NCI-H510A (cell line): ENCODE measurements at regions not wholly inside any gene's neighbourhood (a gene's known extent, or its start where the extent isn't known, plus 50 kb on each side); places are given as distances from the start of the nearest gene placed in this dataset.
A peak's percentile ranks its signal among the peaks of the same experiment; 100 is the strongest.

Experiments used
- DNase-seq: peaks from one replicate; lab custom pipeline; 2025; lab: John Stamatoyannopoulos, UW

DNA sequence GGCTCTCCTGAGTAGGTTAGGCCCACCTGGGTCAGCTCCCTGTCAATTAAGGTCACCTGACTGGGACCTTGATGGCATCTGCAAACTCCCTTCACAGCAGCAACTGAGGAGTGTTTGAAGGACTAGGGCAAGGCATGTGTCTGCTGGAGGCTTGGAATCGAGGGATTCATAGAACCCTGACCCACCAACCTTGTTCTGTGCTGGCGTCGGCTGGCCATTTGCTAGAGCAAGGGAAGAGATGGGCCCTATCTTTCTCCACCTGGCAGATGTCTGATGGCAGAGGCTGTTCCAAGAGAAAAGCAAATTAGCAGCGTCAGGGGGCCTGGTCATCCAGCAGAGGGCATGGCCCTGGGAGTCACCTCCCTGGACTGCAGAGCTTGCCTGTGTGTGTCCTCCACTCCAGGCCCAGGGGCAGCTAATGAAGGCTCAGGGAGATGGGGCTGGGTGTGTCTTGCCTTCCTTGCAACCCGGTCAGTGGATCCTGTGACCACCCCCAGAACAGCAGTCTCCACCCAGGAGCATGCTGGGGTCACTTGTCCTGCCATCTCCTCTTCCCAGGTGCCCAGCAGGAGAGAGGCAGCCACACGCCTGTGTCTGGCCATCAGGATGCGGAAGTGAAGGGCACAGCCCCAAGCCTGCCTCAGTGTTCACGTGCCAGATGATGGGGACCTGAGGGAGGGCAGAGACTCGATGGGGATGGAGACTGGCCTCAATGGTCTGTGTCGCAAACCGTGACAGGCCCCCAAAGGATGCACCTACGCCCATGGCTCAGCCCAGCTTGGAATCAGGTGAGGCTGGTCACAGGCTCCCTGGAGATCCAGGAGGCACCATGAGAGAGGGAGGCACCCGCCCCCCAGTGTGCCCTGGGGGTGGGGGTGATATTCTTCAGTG is 53.9 kb downstream of the BARX1 start:
- DNase-seq = no peak

DNA sequence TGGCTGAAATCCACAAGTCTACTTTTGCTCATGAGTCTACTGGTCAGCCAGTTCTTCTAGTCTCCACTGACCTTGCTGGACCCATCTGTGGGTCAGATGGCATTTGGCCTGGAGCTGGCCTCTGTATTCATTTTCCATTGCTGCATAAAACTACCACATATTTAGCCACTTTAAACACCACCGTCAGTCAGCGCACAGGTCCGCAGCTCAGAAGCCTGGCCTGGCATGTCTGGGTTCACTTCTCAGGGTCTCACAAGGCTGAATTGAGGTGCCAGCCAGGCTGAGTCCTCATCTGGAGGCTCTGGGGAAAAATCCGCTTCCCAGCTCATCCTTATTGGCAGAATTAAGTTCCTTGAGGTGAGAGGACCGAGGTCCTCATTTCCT is 54.7 kb downstream of the BARX1 start:
- DNase-seq = no peak

DNA sequence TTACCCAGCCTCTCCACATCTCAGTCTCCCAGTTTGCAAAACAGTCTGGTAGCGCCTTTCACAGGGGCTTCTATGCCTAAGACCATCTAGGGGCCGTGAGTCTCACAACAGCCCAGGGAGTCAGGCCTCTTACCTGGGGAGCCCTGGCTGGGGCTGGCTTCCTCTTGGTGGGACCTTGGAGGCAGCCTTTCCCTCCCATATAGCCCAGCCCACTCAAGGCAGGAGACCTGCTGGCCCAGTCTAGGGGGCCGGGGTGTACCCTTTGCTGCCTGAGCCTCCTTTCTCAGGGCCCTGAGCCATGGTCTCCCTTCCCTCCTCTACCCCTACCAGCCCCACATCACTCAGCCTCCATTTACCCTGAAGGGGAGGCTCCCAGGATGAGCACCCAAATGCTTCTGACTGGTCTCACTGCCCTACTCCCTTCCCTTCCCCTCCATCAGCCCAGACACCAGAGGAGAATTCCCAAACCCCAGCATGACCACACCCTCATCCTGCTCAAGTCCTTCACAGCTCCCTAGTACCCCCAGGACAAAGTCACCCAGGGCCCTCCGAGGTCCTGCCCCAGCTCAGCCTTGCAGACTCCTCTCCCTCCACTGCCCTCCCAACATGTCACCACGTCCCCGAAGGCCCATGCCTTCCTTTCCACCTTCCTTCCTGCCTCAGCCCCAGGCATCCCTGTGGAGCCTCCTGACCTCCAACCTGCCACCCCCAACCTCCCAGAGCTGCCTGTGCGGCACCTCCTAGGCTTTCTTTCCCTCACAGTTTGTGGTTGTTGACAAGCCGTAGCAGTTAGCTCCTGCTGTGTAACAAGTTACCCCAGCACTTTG is 55.3 kb downstream of the BARX1 start:
- no peak for DNase-seq

DNA sequence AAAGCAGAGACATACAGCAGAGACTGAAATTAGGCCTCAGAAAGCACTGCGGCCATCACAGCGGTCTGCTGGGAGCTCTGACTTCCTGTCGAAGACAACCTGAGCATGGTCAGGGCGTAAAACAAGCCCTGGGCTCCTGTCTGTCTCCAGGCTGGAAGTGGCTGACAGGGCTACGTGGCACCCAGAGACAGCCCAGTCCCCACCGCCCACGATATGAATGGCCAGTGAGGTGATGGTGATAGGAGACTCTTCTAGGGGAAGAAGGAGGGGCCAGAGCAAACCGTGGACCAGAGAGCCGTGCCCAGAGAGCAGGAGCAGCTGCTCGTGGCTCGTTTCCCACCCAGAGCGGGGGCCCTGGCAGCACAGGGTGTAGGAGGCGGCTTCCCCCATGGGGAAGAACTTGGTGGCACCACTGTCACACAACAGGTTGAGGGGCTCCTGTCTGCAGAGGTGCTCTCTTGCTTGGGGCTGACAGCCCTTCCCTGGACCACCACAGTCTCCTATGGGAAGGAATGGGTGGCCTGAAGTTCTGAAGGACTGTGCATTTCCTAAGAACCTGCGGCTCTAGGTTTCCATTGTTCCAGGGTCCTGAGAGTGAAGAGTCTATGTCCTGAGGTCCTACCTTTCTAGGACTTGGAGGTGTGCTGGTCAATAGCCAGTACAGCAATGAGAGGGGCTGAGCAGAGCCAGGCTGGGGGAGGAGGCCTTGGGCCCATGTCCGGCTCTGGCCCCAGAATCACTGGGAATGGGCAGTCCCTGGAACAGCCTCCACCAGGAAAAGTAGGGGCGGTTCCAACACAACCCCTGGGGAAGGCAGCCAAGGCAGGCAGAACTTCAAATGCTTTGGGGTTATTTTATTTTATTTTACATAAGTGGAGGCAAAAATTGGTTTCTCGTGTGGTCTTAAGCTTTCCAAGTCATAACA is 56.4 kb downstream of the BARX1 start:
- DNase-seq = no peak

DNA sequence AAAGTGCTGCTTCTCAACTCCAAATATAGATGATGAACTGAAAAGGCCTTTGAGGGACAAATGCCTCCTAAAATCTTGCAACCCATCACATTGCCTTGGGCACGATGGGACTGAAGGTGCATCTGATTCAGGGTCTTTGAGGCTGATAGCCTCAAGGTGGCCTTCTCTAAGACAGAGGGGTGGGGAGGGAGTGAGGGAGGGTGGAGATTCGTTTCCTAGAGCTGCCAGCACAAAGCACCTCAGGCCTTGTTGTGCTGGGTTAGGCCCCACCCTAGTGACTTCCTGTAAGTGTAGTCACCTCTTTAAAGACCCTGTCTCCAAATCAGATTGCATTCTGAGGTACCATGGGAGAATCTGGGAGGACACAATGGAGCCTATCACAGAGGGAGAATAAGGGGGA is 57.1 kb downstream of the BARX1 start:
- DNase-seq = no peak

DNA sequence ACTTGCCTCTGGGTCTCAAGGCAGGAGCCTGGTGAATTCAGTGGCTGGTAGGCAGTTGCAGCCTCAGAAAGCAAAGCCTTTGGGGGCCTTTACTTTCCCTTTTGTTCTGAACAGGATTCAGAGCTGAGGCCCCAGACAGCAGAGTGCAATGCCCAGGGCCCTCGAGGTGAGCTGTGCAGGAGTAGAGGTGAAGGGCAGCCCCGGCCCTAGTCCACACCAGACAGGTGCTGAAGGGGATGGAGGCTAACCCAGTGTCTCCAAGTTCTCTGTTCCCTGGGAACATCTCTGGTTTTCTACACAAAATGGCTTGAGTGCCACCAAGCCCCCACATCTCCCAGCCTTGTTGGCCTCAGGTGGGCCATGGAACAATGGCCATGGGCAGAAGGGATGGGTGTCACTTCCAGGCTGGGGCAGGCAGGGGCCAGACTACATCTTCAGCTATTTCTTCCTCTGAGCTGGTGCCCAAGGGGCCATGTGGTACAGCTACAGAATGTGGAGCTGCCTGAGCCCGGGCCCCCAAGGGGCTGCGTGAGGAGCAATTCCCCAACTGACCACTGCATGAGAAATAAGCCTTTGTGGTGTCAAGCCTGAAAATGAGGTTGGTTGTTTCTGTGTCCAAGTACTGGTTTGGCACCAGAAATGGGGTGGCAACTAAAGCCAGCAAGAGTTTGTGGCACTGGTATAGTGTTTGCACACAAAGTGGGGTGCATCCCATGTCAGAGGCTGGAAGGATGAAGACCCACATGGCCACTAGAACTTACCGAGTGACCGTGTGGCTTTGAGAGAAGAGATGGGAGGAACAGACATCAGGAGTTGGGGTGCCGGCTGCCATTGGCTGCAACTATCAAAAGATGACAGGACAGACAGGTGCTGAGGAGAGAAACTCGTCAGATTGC is 57.8 kb downstream of the BARX1 start:
- no peak for DNase-seq

DNA sequence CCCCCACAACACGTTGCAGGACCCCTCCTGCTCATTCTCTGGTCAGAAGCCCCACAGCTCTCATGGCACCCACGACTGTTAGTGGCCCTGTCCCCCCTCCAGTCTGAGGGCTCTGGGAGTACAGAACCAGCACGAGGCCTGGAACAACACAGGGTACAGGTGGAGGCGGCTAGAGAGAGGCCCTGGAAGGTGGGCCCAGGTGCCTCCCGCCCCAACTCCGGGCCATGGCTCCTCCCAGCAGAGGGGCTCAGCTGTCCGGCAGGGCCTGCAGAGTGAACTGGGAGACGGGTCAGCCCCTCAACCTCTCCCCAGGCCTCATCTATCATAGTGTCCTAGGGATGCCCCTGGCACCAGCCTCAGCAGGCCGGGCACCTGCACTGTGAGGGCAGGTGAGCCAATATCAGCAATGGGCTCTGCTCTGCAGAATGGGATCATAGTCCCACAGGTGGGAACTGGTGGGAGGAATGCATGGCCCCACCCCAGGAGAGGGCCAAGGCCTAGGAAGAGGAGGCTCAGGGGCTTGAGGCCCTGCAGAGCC is 58.6 kb downstream of the BARX1 start:
- DNase-seq = no peak

DNA sequence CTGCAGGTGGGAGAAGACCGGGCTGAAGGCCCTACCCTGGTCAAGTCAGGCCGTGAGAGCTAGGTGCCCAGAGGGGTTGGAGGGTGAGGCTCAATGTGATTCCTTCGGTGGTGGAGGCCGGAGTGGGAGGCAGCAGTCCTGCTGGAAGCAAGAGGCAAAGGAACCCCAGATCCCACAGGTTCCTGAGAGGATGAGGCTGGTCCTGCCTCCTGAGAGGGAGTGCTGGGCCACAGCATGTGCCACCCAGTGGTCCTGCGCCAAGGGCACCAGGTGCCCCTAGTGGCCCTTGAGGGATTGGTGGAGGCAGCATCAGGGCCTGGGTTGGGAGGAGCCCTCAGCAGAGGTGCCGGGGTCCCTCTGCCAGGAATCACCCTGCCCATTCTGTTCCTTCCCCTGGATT is 59.1 kb downstream of the BARX1 start:
- DNase-seq = no peak

DNA sequence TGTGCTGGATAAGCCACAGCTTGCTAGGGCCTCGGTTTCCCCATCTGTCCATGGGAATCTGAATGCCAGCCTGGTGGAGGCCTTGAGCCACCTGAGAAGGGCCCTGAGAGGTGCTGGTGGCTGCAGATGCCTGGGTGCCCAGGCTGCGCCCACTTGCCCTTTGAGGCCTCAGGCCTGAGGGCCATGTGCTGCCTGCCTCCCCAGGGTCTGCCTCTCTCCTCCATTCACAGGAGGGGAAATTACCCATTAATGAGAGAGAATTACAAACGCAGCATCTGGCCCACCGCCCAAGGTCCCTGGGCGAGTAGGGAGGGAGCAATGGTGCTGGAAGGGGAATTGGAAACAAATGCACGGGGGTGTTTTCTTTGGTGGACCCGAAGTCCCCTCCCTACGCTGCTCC is 59.6 kb downstream of the BARX1 start:
- DNase-seq = no peak

DNA sequence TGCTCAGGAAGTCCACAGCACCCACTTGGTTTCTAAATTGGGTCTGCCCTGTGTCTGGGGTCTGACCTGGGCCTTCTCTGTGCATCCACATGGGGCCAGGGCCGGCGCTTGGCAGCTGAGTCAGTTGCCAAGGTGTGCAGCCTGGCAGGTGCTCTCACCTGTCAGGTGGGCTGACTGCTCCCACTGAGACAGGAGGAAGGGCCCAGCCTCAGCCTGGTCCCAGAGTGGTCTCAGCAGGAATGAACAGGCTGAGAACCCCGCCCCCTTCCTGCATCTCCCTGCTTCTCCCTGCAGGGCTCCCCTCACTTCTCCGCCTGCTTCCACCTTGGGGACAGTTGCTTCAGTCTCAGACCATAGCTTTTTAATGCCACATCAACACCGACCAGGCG is 60.5 kb downstream of the BARX1 start:
- DNase-seq = no peak

DNA sequence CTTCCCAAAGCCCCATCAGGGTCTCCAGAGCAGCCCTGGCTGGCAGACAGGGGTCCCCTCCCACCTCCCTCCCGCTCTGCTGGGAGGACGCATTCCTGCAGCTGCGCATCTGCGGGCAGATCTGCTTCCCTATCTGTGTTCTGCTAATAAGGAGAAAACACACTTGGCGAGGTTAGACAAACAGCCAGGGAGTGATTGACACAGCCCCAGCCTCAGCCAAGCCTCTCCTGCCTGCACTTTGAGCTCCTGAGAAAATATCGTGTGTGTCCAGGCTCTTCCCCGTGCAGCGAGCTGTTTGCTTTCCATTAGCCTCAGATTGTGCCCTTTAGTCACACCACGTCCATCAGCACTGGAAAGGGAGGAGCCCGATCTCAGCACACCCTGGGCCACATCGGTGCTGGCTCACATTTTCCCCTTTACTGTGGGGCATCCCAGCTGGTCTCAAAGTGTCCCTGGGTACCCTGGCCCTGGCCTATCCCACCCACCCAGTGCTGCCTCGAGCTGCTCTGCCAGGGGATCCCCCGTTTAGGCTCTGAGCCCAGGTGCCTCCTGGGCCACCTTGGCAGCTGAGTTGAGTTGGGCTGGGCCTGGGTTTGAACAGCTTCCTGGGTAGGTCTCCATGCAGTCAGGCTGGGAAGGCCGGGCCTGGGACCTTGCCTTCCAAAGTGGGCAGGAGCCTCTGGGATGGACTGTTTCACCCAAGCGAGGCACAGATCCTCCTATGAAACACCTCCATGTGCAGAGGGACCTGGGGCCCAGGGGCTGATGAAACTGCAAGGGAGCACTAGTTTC is 61.1 kb downstream of the BARX1 start:
- peak; percentile 55 for DNase-seq

DNA sequence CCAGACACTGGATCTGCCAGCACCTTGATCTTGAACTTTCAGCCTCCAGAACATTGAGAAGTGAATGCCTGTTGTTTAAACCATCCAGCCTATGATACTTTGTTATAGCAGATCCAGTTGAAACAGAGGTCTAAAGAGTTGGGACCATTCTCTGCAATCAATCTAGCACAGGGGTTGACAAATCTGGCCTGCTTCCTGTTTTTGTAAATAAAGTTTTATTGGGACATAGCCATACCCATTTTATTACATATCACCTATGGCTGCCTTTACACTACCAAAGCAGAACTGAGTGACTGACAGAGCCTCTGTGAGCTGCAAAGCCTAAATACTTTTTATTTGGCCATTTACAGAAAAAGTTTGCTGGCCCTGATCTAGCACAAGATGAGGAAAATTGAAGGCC is 62.0 kb downstream of the BARX1 start:
- no peak for DNase-seq

DNA sequence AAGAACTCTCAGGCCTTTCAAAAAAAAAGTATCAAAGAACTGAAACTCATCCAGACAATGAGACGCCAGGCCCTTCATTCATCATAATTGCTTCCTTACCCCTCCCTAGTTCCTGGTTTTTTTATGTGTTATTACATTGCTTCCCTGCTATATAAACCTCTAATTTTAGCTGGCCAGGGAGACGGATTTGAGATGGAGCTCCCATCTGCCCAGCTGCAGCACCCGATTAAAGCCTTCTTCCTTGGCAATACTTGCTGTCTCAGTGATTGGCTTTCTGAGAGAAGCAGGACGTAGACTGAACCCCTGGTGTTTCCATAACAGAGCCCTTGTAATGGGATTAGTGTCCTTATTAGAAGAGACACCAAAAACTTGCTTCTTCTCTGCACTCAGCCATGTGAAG is 62.4 kb downstream of the BARX1 start:
- no peak for DNase-seq

DNA sequence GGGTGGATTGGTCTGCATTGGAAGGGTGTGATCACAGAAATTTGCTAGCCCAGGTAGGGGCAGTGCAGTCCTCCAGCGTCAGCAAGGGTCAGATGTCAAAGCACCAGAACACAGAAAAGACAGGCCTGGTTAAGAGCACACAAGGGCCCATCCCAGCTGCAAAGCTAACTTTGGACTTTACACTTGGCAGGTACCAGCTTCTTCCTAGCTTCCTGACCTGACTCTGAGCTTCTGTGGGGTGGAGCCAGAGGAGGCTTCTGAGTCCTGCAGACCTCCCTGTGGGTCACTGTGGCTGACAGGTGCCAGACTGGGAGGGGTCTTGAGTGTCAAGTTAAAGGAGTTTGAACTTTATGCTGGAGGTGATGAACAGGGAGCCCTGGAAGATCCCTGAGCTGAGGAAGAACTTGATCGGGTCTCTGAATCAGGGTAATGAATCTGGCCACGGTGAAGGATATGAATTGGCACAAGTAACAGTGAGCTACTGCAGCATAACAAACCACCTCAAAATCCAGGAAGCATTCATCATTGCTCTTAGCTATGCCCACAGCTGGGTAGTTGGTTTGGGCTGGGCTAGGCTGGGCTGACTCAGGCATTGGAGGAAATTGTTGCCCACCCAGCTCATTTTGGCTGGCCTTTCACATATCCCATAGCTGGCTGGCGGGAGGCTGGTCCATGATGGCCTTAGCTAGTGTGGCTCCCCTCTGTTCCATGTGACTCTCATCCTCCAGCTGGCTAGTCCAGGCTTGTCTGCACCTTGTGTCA is 63.4 kb downstream of the BARX1 start:
- DNase-seq = no peak

DNA sequence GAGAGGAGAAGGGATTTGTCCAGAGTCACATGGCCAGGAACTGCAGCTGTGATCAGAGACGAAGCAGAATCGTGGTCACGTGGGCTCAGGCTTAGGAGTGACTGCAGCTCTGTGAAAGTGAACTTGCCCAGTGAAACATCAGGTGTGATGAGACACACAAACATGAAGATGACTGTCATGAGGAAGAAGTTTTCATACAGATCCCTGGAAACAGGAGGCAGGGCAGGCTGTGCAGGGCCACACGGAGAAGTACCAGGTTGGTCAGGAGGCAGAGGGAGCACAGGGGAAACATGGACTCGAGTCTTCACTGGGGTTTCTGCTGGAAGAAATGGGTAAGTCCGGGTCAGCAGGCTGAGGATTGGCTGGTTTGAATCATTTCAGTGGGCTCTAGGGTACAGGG is 64.1 kb downstream of the BARX1 start:
- no peak for DNase-seq

DNA sequence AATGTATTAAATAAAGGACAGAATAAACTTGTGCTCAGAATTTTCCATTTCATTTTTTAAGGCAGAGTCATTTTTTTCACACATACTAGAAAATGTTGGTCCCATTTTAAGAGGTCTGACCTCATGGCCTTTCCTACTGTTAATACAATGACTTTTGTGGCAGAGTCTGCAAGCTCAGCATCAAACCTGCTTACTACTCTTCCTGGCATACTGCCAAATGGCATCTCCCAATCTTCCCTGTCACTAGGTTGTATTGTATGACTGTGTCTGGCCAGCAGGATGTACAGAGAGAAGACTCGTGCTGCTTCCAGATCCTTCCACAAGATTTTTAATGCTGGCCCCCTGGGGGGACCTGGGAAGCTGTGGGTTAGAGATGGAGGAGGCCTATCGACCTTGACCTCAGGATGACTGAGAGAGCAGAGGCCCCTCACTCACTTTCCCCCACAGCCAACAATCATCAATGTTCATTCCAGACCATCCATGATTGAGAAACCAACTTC is 64.7 kb downstream of the BARX1 start:
- DNase-seq = peak; percentile 67

DNA sequence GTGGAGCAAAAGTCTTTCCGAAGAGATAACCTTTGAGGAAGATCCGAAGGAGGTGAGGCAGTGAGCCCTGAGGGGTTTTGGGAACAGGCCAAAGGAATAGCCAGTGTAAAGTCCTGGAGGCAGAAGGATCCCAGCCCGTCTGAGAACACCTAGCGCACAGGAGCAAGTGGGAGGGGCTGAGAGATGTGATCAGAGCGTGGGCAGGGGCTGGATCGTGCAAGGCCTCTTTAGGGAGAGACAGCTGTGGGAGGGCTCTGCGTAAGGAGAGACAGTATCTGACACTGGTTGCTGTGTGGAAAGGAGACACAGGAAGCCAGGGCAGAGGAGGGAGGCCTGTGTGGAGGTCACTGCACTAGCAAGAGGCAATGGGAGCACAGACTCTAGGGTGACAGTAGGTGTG is 68.2 kb downstream of the BARX1 start:
- DNase-seq = peak; percentile 30

DNA sequence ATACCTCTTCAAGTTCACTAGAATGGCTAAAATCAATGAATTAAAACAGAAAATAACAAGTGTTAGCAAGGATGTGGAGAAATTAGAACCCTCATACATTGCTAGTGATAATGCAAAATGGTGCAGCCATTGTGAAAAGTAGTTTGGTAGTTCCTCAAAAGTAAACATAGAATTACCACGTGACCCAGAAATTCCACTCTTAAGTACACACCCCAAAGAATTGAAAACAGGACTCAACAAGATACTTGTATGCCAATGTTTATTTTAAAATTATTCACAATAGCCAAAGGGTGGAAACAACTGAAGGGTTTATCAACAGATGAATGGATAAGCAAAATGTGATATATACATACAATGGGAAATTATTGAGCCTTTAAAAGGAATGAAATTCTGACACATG is 70.3 kb downstream of the BARX1 start:
- no peak for DNase-seq
